ENCODE measurements at regions not wholly inside any gene's neighbourhood (a gene's known extent, or its start where the extent isn't known, plus 50 kb on each side); places are given as distances from the start of the nearest gene placed in this dataset.

- DNase-seq (no peak), ATAC-seq (ENCODE audit: low read depth in 2 of 2) (no peak)
- Mint-ChIP-seq H3K9me3 (peaks cover 0 to 5% (median 4%) of the 10 kb centered on the region in 7 donors), H3K36me3 (no peaks in the 10 kb centered on the region), H3K27me3 (no peaks in the 10 kb centered on the region), H3K4me1 (no peaks in the 10 kb centered on the region), H3K27ac (peak overlapping the region in 2 of 6 donors; percentile 40 to 65), H3K4me3 (no peak overlapping the region)
Observed at GRCh38 chr4:93960916-93961315, 132.4 kb downstream of the ATOH1 start.

DNA sequence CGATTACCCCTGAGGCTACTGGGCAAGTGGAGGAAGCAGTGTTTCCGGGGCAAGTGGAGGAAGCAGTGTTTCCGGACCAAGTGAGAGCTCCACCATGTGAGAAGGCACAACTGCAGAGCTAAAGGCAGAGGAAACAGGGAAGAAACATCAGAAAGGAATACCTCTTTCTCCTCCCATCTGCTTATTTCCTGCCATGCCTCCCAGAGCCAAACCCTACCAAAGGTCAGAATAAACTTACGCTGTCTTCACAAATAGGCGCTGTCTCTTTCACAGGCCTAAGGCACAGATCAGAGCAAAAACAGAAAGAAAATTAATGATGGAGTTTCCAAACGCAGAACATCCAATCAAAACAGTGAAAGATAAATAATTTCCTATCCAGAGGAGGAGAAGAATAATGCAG is 153.0 kb downstream of the ATOH1 start:
- Mint-ChIP-seq H3K27ac (no peak overlapping the region), H3K4me3 (no peak overlapping the region), H3K9me3 (peaks cover 4 to 31% (median 10%) of the 10 kb centered on the region in 7 donors), H3K27me3 (no peaks in the 10 kb centered on the region), H3K4me1 (no peaks in the 10 kb centered on the region), H3K36me3 (no peaks in the 10 kb centered on the region)
- ATAC-seq (ENCODE audit: low read depth in 2 of 2), result no peak
- DNase-seq, result no peak

DNA sequence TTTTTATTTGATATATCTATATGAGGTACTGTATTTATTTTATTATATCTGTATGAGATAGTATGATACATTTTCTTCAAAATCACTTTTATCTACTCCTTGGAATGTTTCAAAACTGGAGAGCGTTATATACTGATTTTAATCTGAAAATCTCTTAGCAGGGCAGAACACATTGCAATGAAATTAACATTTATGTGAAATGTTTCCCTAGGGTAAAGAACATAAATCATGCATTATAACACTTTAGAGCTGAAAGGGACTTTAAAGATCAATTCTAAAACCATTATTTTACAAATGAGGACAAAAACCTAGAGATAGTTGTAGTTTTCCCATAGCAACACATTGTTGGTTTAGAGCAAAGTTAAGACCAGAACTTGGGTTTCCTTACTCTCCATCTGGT is 153.7 kb downstream of the ATOH1 start:
- ATAC-seq (ENCODE audit: low read depth in 2 of 2) (no peak), DNase-seq (no peak)
- no peaks in the 10 kb centered on the region for H3K27me3 Mint-ChIP-seq
- H3K9me3 Mint-ChIP-seq, result peaks cover 1 to 33% (median 9%) of the 10 kb centered on the region in 7 donors
- H3K27ac Mint-ChIP-seq, result no peak overlapping the region
- no peak overlapping the region for H3K4me3 Mint-ChIP-seq
- H3K36me3 Mint-ChIP-seq, result no peaks in the 10 kb centered on the region
- no peaks in the 10 kb centered on the region for H3K4me1 Mint-ChIP-seq

DNA sequence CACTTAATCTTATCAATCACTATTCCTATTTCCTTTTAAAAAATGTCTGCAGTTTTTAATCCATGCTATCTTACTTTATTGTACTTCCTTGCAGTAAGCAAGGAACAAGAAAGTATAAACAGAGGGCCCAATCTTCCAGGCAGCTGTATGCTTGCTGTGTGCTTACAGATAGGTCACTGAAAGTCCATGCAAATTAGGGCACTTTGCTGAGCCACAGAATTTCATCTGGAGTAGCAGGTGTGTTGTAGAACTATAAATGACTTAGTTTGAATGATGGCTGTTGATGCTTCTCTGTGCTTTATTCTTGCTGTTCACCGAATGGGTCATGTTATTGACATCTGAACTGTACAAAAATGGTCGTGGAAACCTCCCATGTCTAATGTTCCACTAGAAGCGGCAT is 154.6 kb downstream of the ATOH1 start:
- Mint-ChIP-seq H3K36me3 (no peaks in the 10 kb centered on the region), H3K4me3 (no peak overlapping the region), H3K4me1 (no peaks in the 10 kb centered on the region), H3K27ac (no peak overlapping the region), H3K27me3 (no peaks in the 10 kb centered on the region), H3K9me3 (peaks cover 1 to 33% (median 9%) of the 10 kb centered on the region in 7 donors)
- DNase-seq, result no peak
- no peak for ATAC-seq (ENCODE audit: low read depth in 2 of 2)

DNA sequence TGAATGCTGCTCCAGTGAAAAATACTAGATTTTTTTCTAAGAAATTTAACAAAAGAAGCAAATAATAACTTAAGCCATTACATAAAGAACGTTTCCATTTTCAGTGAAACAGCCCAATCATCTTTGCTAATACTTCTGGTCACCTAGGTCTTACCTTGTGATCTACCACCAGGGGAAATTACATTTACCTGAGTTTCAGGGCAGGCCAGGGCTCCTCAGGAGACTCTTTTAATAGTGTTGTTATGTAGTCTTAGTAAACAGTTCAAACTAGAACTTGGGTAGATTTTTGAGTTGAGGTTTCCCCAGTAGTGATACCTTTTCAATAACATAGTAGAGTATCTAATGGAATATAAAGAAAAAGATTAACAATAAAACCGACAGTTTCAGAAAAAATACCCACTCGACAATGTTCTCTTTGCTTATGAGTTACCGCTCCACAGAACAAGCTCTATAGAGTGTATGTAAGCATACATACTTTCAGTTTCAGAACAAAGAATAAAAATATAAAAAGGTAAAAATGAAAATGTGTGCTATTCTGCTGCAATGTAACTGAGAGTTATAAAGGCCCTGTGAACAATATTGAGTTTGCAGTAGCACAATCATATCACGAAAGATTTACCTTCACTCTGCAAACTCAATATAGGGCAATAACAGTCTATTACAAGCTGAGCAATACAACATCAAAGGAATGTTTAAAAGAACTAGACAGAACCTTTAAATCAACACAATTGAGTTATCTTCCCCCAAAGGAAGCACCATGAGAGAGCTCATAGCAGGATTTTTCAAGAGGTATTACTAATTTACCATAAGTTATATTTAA is 165.8 kb downstream of the ATOH1 start:
- no peak for ATAC-seq (ENCODE audit: low read depth in 2 of 2)
- H3K4me1 Mint-ChIP-seq, result no peaks in the 10 kb centered on the region

DNA sequence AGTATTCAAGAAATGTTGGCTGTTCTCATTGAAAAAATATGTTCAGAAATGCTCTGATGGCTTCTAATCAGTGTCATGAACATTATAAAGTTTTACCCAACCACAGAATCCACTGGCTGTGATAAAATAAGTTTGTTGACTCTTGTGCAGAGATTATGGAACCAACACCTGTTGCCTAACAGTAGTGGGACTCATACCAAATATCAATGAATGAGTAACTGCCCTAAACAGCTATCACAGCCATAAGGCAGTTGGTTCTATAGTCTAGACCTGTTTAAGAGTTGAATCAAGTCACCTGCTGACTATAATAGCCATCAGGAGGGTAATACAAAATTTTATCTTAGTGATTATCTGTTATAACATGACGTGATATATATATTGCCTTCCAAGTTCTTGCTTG is 168.3 kb downstream of the ATOH1 start:
- H3K4me3 Mint-ChIP-seq, result no peak overlapping the region
- DNase-seq (no peak), ATAC-seq (ENCODE audit: low read depth in 2 of 2) (no peak)
- H3K27me3 Mint-ChIP-seq, result no peaks in the 10 kb centered on the region
- no peaks in the 10 kb centered on the region for H3K4me1 Mint-ChIP-seq
- no peak overlapping the region for H3K27ac Mint-ChIP-seq
- H3K9me3 Mint-ChIP-seq, result peaks cover 0 to 13% (median 0%) of the 10 kb centered on the region in 7 donors
- H3K36me3 Mint-ChIP-seq, result no peaks in the 10 kb centered on the region

More for the DNA sequence above, 165.8 kb downstream of the ATOH1 start:
- H3K36me3 Mint-ChIP-seq, result no peaks in the 10 kb centered on the region
- peaks cover 0 to 11% (median 0%) of the 10 kb centered on the region in 7 donors for H3K9me3 Mint-ChIP-seq
- H3K27ac Mint-ChIP-seq, result no peak overlapping the region
- H3K4me3 Mint-ChIP-seq, result no peak overlapping the region
- DNase-seq, result no peak
- H3K27me3 Mint-ChIP-seq, result no peaks in the 10 kb centered on the region

DNA sequence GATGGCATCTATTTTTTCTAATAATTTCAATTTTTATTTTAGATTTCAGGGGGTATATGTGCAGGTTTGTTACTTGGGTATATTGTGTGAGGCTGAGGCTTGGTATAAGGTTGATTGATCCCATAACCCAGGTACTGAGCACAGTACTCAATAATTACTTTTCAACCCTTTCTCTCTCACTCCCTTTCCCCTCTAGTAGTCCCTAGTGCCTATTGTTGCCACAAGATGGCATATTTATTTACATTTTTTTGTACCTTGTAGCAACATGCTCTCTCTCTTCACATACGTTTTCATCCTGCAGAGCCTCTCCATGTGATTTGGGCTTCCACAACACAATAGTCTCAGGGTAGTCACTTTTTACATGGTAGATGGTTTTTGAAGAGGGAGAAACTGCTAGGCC is 172.0 kb downstream of the ATOH1 start:
- H3K9me3 Mint-ChIP-seq, result peaks cover 0 to 8% (median 2%) of the 10 kb centered on the region in 7 donors
- ATAC-seq (ENCODE audit: low read depth in 2 of 2) (no peak), DNase-seq (no peak)
- no peak overlapping the region for H3K27ac Mint-ChIP-seq
- no peaks in the 10 kb centered on the region for H3K4me1 Mint-ChIP-seq
- H3K4me3 Mint-ChIP-seq, result no peak overlapping the region
- H3K36me3 Mint-ChIP-seq, result no peaks in the 10 kb centered on the region
- H3K27me3 Mint-ChIP-seq, result no peaks in the 10 kb centered on the region

DNA sequence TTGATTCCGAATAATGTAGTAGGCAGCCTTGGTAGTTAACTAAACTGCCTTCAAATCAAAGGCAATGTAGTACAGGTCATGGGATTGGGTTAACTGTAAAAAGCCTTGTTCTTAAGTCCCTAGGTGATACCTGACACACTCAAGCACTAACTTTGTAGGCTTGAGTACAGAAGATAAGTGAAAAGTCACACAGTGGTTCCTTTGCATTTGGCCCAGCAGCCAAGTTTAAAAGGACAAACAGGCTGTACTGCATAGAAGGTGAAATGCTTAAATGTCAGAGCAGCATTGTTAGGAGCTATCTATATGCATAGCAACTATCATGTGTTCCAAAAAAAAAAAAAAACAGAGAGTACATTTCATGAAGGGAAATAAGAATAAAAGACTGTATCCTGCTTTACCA is 178.4 kb downstream of the ATOH1 start:
- Mint-ChIP-seq H3K27ac (no peak overlapping the region), H3K9me3 (peaks cover 0 to 6% (median 0%) of the 10 kb centered on the region in 7 donors), H3K36me3 (no peaks in the 10 kb centered on the region), H3K27me3 (no peaks in the 10 kb centered on the region), H3K4me1 (no peaks in the 10 kb centered on the region), H3K4me3 (no peak overlapping the region)
- ATAC-seq (ENCODE audit: low read depth in 2 of 2) (no peak), DNase-seq (no peak)

GRCh38 chr4:94011190-94011589 is 182.6 kb downstream of the ATOH1 start:
- no peak overlapping the region for H3K4me3 Mint-ChIP-seq
- H3K9me3 Mint-ChIP-seq, result peaks cover 0 to 22% (median 5%) of the 10 kb centered on the region in 7 donors
- ATAC-seq (ENCODE audit: low read depth in 2 of 2) (no peak), DNase-seq (no peak)
- no peaks in the 10 kb centered on the region for H3K36me3 Mint-ChIP-seq
- no peaks in the 10 kb centered on the region for H3K27me3 Mint-ChIP-seq
- H3K4me1 Mint-ChIP-seq, result no peaks in the 10 kb centered on the region
- no peak overlapping the region for H3K27ac Mint-ChIP-seq

DNA sequence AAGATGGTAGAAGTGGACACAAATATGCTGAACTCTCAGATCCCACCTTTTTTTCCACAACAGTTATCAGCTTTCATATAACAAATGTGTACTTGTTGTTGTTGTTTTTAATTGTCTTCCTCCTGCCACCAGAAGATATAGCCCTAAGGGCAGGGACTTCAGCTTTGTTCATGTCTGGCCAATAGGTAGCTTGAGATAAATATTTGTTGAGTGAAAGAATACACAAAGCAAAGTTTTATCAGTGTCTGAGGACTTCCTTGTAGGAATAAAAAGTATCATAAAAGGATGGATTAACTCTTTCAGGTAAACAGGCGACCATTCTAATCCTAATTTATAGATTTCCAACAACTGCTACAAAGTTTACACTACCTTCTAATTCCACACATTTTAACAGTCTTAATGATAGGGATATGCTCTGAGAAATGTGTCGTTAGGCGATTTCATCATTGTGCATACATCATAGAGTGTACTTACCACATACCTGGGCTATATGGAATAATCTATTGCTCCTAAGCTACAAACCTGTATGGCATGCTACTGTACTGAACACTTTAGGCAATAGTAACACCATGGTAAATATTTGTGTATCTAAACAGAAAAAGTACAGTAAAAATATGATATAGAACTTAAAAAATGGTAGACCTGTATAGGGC is 186.1 kb downstream of the ATOH1 start:
- Mint-ChIP-seq H3K4me3 (no peak overlapping the region), H3K27me3 (no peaks in the 10 kb centered on the region), H3K4me1 (no peaks in the 10 kb centered on the region), H3K27ac (no peak overlapping the region), H3K36me3 (no peaks in the 10 kb centered on the region), H3K9me3 (peaks cover 3 to 22% (median 9%) of the 10 kb centered on the region in 7 donors)
- DNase-seq (no peak), ATAC-seq (ENCODE audit: low read depth in 2 of 2) (no peak)

DNA sequence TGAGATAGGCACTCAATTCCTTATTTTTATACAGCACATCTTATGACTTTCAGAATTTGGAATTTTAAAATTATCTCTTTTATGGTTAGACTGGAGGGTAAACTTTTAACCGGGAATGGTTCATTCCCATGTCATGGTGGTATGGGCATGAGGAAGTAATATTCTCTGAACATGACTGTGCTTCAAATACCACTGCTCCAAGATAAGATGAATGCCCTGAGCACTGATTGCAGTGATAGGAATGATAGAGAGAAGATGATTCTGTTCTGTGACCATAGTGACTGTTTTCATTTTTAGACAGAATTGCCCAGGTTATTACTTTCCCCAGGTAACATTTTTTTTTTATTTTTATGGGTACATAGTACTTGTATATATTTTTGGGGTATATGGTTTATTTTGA is 187.4 kb downstream of the ATOH1 start:
- H3K4me3 Mint-ChIP-seq, result no peak overlapping the region
- H3K36me3 Mint-ChIP-seq, result no peaks in the 10 kb centered on the region
- peaks cover 3 to 22% (median 9%) of the 10 kb centered on the region in 7 donors for H3K9me3 Mint-ChIP-seq
- H3K27me3 Mint-ChIP-seq, result no peaks in the 10 kb centered on the region
- H3K4me1 Mint-ChIP-seq, result no peaks in the 10 kb centered on the region
- no peak for DNase-seq
- no peak overlapping the region for H3K27ac Mint-ChIP-seq
- ATAC-seq (ENCODE audit: low read depth in 2 of 2), result no peak

GRCh38 chr4:94032754-94033153 is 174.9 kb upstream of the SMARCAD1 start:
- Mint-ChIP-seq H3K4me3 (no peak overlapping the region), H3K9me3 (peaks cover 0 to 7% (median 1%) of the 10 kb centered on the region in 7 donors), H3K27me3 (no peaks in the 10 kb centered on the region), H3K36me3 (no peaks in the 10 kb centered on the region), H3K4me1 (no peaks in the 10 kb centered on the region), H3K27ac (no peak overlapping the region)
- no peak for DNase-seq
- ATAC-seq (ENCODE audit: low read depth in 2 of 2), result no peak

GRCh38 chr4:94036964-94037363 is 170.7 kb upstream of the SMARCAD1 start:
- Mint-ChIP-seq H3K4me3 (no peak overlapping the region), H3K9me3 (peaks cover 0 to 4% (median 0%) of the 10 kb centered on the region in 7 donors), H3K27me3 (no peaks in the 10 kb centered on the region), H3K36me3 (no peaks in the 10 kb centered on the region), H3K4me1 (no peaks in the 10 kb centered on the region), H3K27ac (no peak overlapping the region)
- ATAC-seq (ENCODE audit: low read depth in 2 of 2), result no peak
- DNase-seq, result no peak

DNA sequence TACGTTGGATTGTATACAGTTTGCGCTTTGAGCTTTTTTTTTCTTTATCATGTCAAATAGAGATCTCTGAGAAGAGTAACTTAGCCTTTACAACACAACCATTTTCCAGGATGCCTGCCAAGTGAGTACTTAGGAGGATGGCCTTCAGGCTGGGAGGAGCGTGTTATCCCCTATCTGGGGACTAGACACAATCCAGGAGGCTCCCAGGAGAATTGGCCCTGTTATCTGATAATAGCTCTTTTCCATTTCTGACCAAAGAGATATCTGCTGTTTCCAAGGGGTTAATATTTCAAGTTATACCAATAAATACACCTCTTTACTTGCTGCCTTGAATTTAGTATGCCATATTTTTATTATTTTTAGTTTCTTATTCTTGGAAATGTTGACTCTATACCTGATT is 169.5 kb upstream of the SMARCAD1 start:
- Mint-ChIP-seq H3K4me3 (no peak overlapping the region), H3K4me1 (no peaks in the 10 kb centered on the region), H3K36me3 (no peaks in the 10 kb centered on the region), H3K27me3 (no peaks in the 10 kb centered on the region), H3K9me3 (peaks cover 0 to 5% (median 0%) of the 10 kb centered on the region in 7 donors), H3K27ac (no peak overlapping the region)
- ATAC-seq (ENCODE audit: low read depth in 2 of 2) (no peak), DNase-seq (no peak)

Data from naive B cell (primary cell).